Ishikawa (cell line): ENCODE measurements at regions not wholly inside any gene's neighbourhood (a gene's known extent, or its start where the extent isn't known, plus 50 kb on each side); places are given as distances from the start of the nearest gene placed in this dataset.

Experiments used
- CEBPB ChIP-seq: IDR thresholded peaks from 2 replicates; pipeline ENCODE4 v1.6.1; 2012
- CREB1 ChIP-seq: IDR thresholded peaks from 2 replicates; pipeline ENCODE4 v1.6.1; 2012; ENCODE audit warnings: low read depth
- EGR1 ChIP-seq: IDR thresholded peaks from 2 replicates; pipeline ENCODE4 v1.6.1; 2012
- EP300 ChIP-seq: IDR thresholded peaks from 2 replicates; pipeline ENCODE4 v1.6.1; 2012; ENCODE audit warnings: borderline replicate concordance
- FOXM1 ChIP-seq: IDR thresholded peaks from 2 replicates; pipeline ENCODE4 v1.6.1; 2012; ENCODE audit warnings: low read depth, borderline replicate concordance
- MAX ChIP-seq: IDR thresholded peaks from 2 replicates; pipeline ENCODE4 v1.6.1; 2012
- NFIC ChIP-seq: IDR thresholded peaks from 2 replicates; pipeline ENCODE4 v1.6.1; 2012
- RAD21 ChIP-seq: IDR thresholded peaks from 2 replicates; pipeline ENCODE4 v1.6.1; 2012; ENCODE audit warnings: low read depth
- REST ChIP-seq: IDR thresholded peaks from 2 replicates; pipeline ENCODE4 v1.6.1; 2012; ENCODE audit warnings: low read depth, mild to moderate bottlenecking
- TAF1 ChIP-seq: IDR thresholded peaks from 2 replicates; pipeline ENCODE4 v1.6.1; 2012; ENCODE audit warnings: low read depth, mild to moderate bottlenecking
- TCF12 ChIP-seq: IDR thresholded peaks from 2 replicates; pipeline ENCODE4 v1.6.1; 2012; ENCODE audit warnings: low read depth
- TEAD4 ChIP-seq: IDR thresholded peaks from 2 replicates; pipeline ENCODE4 v1.6.1; 2012
- USF1 ChIP-seq: IDR thresholded peaks from 2 replicates; pipeline ENCODE4 v1.6.1; 2012
- YY1 ChIP-seq: IDR thresholded peaks from 2 replicates; pipeline ENCODE4 v1.6.1; 2012; ENCODE audit warnings: low read depth
- ZBTB7A ChIP-seq: IDR thresholded peaks from 2 replicates; pipeline ENCODE4 v1.6.1; 2012; ENCODE audit warnings: low read depth

- TF ChIP-seq RAD21 (no peak), CREB1 (no peak), NFIC (no peak), EP300 (no peak), TEAD4 (no peak), USF1 (no peak), TCF12 (no peak), FOXM1 (no peak), MAX (no peak), REST (no peak), ZBTB7A (no peak), YY1 (no peak), TAF1 (no peak), EGR1 (no peak), CEBPB (no peak)
These were observed 84.8 kb upstream of the SHANK2 start for GRCh38 chr11:71336996-71337754.

DNA sequence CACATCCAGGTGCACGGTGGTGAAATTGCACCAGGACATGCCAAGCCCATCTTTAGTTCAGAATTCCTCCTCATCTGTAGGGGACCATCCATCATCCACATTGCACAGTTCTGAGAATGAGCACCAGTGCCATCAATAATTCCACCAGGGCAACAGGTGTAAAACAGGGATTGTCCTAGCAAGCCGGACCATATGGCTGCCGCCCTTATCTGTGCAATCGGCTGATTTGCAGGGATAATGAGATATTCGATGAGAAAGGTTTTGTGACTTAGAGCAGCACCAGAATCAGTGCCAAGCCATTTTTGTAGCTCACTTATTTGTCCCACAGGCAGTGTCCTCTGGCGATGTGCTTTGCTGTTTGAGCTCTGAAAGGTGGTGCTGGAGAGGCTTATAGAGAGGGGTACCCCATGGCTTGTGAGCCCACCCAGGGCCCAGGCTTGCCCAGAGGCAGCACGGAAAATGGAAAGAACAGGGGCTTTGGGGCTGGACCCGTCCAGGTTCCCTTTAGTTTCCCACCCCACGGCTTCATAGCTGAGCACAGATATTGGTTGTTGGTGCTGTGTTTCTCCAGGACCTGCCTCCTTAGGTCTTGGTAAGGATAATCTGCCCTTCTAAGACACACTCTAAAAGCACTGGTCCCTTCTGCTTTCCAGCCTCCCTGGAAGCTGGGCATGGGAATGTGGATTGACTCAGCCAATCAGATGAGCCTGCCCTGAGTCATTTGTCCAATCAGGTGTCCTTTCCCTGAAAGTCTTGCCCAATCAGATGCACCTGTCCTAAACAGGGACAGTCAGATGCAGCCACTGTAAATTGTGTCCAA lies 84.0 kb upstream of the SHANK2 start:
- TF ChIP-seq CEBPB (no peak), TCF12 (no peak), NFIC (no peak), ZBTB7A (no peak), FOXM1 (no peak), TAF1 (no peak), EP300 (no peak), EGR1 (no peak), TEAD4 (no peak), REST (no peak), YY1 (no peak), USF1 (no peak), MAX (no peak), RAD21 (no peak), CREB1 (no peak)

- no peak for TF ChIP-seq TAF1
- no peak for TF ChIP-seq EGR1
- no peak for TF ChIP-seq ZBTB7A
- no peak for TF ChIP-seq NFIC
- no peak for TF ChIP-seq USF1
- TF ChIP-seq TEAD4 = no peak
- TF ChIP-seq REST = no peak
- TF ChIP-seq EP300 = no peak
- no peak for TF ChIP-seq CREB1
These were observed 83.0 kb upstream of the SHANK2 start for GRCh38 chr11:71335371-71335770.
